ENCODE measurements at regions not wholly inside any gene's neighbourhood (a gene's known extent, or its start where the extent isn't known, plus 50 kb on each side); places are given as distances from the start of the nearest gene placed in this dataset.
A peak's percentile ranks its signal among the peaks of the same experiment; 100 is the strongest.

- TF ChIP-seq PRDM15 (CRISPR knock-in tag; IDR thresholded peaks at IDR 0.05) = no peak
- no peak for TF ChIP-seq USF1 (IDR thresholded peaks at IDR 0.05; ENCODE audit: borderline replicate concordance, extremely low read length, insufficient read depth, low read depth, low read length)
- TF ChIP-seq NRF1 (conservative IDR thresholded peaks at IDR 0.05; ENCODE audit: low read depth, low read length) = no peak
- TF ChIP-seq ZBTB40 (IDR thresholded peaks at IDR 0.05; ENCODE audit: borderline replicate concordance) = no peak; the same call in 1 of the 2 replicates
- TF ChIP-seq SIX5 (IDR thresholded peaks at IDR 0.05; ENCODE audit: low read depth, low read length, severe bottlenecking) = no peak
- TF ChIP-seq HCFC1 (IDR thresholded peaks at IDR 0.05; ENCODE audit: low read length) = no peak
- TF ChIP-seq HDAC2 (IDR thresholded peaks at IDR 0.05) = no peak
- peak; percentile 93 for TF ChIP-seq ZNF24 (IDR thresholded peaks at IDR 0.05)
- no peak for TF ChIP-seq ZNF687 (IDR thresholded peaks at IDR 0.05)
- TF ChIP-seq SUZ12 (IDR thresholded peaks at IDR 0.05; ENCODE audit: unreplicated experiment) = no peak
- TF ChIP-seq NFYA (IDR thresholded peaks at IDR 0.05; ENCODE audit: borderline replicate concordance, low read depth, low read length) = no peak
- TF ChIP-seq TCF12 (IDR thresholded peaks at IDR 0.05; ENCODE audit: low read depth, low read length) = no peak
- peak; percentile 75 for TF ChIP-seq CREM (IDR thresholded peaks at IDR 0.05; ENCODE audit: low read depth)
- no peak for TF ChIP-seq SP1 (IDR thresholded peaks at IDR 0.05; ENCODE audit: low read depth, low read length)
Measured at GRCh38 chr2:14303366-14304115, 329.0 kb upstream of the LRATD1 start (continued).
